ENCODE measurements at regions not wholly inside any gene's neighbourhood (a gene's known extent, or its start where the extent isn't known, plus 50 kb on each side); places are given as distances from the start of the nearest gene placed in this dataset.

DNA sequence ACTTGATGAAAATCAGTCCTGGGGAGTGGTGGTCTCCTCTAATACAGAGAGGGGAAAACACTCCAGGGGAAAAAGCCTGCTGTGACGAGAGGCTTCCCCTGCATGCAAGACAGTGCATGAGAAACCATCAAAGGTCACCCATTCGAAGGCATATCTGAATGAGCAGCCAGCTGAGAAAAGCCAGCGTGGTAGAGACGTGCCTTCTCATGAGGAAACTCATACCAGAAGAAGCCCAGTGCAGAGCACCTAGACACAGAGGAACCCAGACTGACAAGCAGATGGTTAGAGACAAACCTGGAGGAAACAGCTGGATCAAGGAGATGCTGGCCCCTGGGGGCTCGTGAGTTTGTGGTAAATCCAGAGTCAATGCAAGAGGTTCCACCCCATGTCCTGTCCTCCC is 534.8 kb downstream of the BRD1 start:
- DNase-seq = no peak

DNA sequence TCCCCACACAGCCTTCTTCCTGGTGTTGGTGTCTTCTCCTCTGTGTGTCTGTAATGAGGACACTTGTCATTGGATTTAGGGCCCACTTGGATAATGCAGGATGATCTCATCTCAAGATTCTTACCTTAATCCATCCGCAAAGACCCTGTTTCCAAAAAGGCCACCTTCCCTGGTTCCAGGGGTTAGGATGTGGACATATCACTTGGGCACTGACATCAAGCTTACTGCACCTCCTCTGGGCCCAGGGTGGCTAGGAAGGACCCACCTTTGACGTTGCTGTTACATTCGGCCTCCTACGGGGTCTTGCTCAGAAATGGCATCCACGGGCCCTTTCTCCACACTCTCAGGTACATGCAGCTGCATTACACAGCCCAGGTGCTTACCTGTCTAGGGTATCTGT is 535.9 kb downstream of the BRD1 start:
- no peak for DNase-seq

DNA sequence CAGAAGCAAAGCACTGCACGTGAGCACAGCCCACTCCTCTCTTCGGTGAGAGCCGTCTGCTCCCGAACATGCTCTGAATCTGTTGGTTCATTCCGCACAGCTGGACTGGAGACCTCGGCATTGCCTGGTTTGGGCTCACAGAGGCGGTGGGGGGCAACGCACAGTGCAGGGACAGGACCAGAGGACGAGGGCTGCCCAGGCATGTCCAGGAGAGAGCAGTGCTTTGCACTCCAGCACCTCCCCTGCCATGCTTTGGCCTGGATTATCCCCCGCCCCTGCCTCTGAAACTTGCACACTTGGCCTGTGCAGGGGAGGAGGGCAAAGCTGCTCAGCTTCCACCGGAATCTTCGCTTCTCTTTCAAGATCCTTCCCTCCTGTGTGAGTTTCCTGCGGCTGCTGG is 536.5 kb downstream of the BRD1 start:
- no peak for DNase-seq

DNA sequence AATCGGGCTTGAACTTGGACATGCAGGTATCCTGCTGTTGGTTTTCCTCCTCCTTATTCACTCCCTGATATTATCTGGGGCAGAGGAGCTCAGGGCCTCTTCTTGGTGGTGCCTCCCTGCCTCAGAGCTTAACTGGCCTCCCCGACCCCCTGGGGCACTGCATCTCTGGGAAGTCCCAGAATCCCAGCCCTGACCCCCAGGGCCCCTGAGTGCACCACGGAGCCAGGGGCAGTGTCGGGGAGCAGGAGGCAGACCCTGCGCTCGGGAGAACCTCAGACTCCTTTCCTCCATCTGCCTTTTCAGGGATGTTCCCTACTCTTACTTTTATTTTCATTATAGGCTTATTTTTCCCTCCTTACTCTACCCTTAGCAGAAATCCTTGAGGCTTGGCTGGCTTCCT is 537.0 kb downstream of the BRD1 start:
- no peak for DNase-seq

DNA sequence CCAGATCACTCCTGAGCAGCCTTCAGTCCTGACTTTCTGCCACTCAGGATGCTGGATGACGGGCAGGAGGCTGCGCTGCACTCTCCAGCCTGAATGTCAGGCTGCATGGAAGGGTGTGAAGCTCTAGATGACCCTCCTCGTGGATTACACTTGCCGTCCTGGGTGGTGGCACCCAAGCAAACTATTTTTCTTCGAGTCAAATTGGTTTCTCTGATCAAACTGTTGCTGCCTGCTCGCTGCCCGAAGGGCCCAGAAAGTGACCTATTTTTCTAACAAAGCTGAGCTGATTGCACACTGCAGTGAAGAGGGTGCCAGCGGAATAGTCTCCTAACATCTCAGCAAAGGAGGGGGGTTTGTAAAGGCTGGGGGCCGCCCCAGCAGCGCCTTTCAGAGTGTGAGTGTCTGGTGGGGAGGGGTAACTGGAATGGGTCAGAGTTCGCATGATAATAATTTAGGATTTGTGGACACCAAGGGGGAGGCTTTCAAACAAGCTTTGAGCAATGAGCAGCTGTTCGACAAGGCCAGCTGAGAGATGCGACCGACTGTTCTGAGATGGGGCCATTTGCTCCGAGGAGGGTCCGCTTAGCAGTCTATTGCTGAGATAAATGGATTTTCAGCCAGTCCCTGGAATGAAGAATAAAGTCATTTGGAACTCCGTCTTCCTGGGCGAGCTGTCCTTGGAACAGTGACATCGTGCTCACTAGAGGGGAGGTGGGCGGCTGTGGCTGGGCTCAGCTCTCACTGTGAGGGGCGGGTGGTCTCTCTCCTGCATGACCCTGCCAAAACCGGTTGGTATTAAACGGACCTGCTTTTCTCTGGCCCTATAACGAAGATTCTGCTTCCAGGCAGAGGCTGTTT is 537.6 kb downstream of the BRD1 start:
- DNase-seq = no peak

DNA sequence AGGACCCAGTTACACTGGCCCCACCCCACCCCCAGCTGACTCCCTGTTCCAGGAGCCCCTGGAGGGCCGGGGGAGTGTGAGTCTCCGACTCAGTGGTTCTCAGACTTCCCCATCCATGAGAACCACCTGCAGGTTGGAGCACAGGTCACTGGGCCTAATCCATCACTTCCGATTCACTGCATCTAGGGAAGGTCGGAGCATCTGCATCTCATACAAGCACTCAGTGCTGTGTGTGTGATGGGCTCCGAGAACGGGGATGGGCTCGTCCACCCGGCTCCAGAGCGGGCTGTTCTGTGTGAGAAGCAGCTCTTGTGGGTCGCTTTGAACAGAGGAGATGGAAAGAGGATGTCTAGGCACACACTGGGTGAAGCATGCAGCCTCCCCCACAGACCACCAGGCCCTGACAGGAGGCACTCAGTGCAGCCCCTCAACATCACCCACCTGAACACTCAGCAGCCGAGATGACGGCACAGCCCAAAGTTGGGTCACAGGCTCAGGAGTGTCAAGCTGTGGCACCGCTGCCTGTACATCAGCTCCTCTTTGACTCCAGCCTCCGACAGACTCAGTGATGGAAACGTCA is 541.4 kb downstream of the BRD1 start:
- DNase-seq = no peak

DNA sequence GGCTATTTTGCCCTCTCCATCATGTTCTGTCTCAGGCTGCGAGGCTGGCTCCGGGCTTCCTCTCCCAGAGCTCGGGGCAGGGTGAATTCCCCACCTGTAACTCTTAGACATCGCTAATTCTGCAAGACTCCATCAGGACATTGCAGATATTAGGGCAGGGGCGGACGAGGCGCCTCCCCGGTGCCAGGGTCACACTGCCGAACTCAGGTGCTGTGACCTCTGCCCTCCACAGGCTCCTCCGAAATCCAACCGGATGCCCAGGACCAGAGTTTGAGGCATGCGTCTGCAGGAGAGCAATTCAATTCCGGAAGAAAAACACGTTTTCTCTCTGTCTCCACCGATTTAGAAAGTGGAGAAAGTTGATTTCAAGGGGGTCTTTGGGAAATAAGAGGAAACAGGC is 542.7 kb downstream of the BRD1 start:
- DNase-seq = no peak

DNA sequence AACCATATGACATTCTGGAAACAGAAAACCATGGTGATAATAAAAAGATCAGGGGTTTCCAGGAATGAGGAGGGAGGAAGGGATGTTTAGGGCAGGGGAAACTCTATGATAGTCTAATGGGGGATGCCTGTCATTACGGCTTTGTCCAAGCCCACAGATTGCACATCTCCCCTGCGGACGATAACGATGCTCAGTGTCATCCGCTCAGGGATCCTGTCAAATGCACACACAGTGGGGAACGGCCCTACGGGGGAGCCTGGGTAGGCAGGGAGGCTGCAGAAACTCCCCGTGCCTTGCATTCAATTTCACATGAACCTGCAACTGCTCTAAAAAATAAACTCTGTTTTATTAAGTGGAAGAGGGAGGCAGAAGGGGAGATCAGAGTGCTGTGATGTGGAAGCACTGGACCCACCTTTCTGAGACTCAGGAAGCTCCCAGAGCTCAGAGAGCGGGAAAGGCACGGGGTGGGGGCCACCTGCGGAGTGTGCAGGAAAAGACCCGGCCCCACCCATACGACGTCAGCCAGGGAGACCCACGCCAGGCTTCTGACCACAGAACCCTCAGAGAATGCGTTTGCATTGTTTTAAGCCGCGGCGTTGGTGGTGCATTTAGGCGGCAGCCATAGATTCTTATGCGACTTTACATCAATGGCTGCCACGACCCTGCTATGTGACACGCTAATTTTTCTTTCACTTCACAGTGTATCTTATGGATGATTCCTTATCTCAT is 543.5 kb downstream of the BRD1 start:
- DNase-seq = no peak

DNA sequence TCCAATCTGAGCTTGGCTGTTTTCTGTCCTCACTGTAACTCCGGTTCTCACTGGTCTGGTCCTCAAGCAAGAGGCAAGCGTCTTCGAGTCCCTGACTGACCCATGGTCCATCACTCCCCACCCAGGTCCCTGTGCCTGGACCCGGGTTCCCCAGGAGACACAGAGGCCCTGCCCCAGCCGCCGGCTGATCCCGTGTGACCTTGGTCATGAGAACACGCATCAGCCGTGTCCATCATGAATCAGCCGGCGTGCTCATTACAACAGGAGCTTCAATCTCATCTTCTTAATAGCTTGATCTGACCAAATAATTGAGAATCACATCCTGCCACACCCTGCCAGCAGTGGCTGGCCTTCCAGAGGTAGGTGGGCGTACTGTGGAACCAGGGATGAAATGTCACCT is 545.1 kb downstream of the BRD1 start:
- no peak for DNase-seq

DNA sequence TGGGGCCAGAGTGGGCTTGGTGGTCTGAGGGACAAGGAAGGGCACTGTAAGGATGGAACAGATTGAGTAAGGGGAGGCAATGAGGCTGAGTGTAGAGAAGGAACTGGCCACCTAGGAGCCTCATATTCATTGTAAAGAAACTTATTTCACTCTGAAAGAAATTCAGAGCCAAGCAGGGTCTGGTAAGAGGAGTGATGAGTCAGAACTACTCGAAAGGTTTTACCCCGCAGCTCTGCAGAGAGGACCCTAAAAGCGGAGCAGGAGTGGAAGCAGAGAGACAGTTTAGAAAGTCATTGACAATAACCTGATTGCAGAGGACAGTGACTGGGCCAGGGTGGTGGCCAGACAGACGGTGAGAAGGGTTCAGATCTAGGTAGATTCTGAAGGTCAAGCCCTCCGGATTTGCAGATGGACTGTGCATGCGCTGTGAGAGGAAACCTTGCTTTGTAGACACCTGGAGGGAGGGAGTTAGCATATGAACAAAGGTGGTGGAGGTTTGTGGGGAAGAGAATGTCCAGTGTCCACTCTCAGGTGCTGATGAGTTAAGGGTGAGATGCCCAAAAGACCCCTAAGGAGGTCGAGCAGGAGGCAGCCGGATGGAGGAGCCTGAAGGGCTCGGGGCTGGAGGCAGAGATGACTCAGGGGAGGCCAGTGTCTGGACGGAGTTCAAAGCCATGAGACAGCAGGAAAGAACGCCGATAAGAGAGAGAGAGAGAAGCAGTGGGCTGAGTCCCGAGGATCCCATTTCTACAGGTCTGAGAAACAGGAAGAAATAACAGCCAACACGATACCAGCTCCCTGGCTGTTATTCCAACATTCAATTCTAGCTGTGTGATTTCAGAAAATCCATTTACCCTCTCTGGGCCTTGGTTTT is 546.0 kb downstream of the BRD1 start:
- no peak for DNase-seq

- DNase-seq = no peak
Observed at GRCh38 chr22:49278340-49278739, 549.3 kb downstream of the BRD1 start.

- no peak for DNase-seq
Observed at GRCh38 chr22:49276567-49276966, 551.1 kb downstream of the BRD1 start.

GRCh38 chr22:49274754-49275380 is 552.8 kb downstream of the BRD1 start:
- DNase-seq = no peak

DNA sequence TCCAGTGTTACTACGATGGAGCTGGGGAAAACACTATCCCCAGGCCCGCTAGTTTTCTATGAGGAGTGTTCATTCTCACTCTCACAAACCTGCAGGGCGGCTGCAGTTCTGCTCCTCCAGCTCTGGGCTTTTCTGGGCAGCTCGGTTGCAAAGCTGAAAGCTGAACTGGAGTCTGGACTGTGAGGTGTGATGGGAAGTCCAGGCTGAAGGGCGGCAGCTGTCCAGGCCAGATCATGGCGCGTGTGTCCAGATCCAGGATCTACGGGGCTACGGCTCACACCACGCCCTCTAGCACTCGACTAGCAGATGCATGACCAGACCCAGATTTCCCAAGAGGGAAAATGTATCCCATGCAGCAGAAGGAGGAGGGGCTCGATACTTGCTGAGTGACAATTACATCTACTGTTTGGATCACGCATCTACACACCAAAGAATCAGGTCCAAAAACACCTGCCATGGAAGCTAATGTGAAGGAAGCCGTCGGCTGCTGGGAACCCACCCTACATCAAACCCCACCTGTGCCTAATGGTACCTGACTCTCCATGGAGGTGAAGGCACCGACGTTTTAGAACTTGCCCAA is 555.0 kb downstream of the BRD1 start:
- DNase-seq = no peak

- no peak for DNase-seq
Observed at GRCh38 chr22:49271831-49272230, 555.8 kb downstream of the BRD1 start.

- no peak for DNase-seq
Observed at GRCh38 chr22:49271369-49271727, 556.3 kb downstream of the BRD1 start.

GRCh38 chr22:49270595-49271368 is 556.9 kb downstream of the BRD1 start:
- no peak for DNase-seq

GRCh38 chr22:49269928-49270327 is 557.7 kb downstream of the BRD1 start:
- no peak for DNase-seq

DNA sequence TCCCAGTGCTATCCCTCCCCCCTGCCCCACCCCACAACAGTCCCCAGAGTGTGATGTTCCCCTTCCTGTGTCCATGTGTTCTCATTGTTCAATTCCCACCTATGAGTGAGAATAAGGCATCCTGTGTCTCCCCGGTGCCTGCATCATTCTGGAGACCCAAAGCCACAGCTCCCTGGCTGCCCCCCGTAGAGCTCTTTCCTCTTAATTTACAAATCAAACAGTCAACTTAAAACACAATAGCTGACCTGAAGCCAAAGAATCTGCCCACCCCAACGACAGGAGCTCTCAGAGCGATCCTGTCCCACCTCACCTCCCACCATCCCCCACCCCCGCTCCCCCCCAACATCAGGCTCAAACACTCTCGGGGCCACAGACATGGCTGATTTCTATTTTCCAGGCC is 558.3 kb downstream of the BRD1 start:
- DNase-seq = no peak

GRCh38 chr22:49268924-49269323 is 558.7 kb downstream of the BRD1 start:
- DNase-seq = no peak

DNA sequence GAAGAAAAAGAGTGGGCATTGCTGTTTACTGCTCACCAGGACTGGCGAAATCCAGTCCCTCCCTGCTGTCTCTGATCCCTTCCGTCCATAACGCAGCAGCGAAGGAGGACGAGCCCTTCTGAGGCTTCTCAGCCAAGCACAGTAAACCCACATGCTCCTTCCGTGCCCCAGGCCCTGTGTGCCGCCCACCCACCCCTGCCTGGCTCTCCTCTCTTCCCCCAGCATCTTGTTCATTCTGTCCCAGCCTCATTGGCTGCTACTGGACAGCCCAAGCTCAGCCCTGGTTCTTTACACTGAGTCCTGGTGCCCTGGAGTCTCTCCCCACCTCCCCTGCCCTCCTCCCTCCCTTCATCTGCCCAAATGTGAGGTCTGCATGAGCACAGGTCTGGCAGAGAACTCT is 559.7 kb downstream of the BRD1 start:
- DNase-seq = no peak
